Fibroblast of lung (primary cell): ENCODE measurements at regions not wholly inside any gene's neighbourhood (a gene's known extent, or its start where the extent isn't known, plus 50 kb on each side); places are given as distances from the start of the nearest gene placed in this dataset.
A peak's percentile ranks its signal among the peaks of the same experiment; 100 is the strongest.

Experiments used
- DNase-seq, 2 donors: peaks; one replicate each; pipeline versions ENCODE4 v3.0.0 to v3.0.0-alpha.2; 2010; ENCODE audit warnings: low read depth in 2 of 2
- H2AFZ ChIP-seq: 2 replicates; pipeline ENCODE4 v1.5.1; 2012; ENCODE audit warnings: low read length, control low read depth, inconsistent platforms
- H3K27ac ChIP-seq: 2 replicates; pipeline ENCODE4 v1.5.1; 2011; ENCODE audit warnings: low read length, control low read depth; ENCODE audit not compliant: insufficient read depth
- H3K27me3 ChIP-seq: 2 replicates; pipeline ENCODE4 v1.5.1; 2011; ENCODE audit warnings: mild to moderate bottlenecking, low read length; ENCODE audit not compliant: control insufficient read depth, insufficient read depth
- H3K36me3 ChIP-seq: 2 replicates; pipeline ENCODE4 v1.5.1; 2011; ENCODE audit warnings: low read length; ENCODE audit not compliant: control insufficient read depth, insufficient read depth
- H3K4me1 ChIP-seq: 2 replicates; pipeline ENCODE4 v1.5.1; 2011; ENCODE audit warnings: low read length; ENCODE audit not compliant: control insufficient read depth, insufficient read depth; ENCODE audit errors: extremely low read depth
- H3K4me2 ChIP-seq: 2 replicates; pipeline ENCODE4 v1.5.1; 2011; ENCODE audit warnings: low read length, control low read depth; ENCODE audit not compliant: insufficient read depth; ENCODE audit errors: extremely low read depth
- H3K4me3 ChIP-seq, 4 experiments: fragments of 200-600 bp in 1 of 4; sonication (generic) in 1 of 4; replicated peaks in 1 of 4; 2 replicates each; pipeline ENCODE4 v1.5.1; 2011 to 2016; ENCODE audit warnings: low read length in 4 of 4, low read depth in 3 of 4, mild to moderate bottlenecking in 3 of 4, control low read depth in 2 of 4, inconsistent platforms in 1 of 4, mixed read lengths in 1 of 4; ENCODE audit not compliant: insufficient read depth in 1 of 4; ENCODE audit errors: control extremely low read depth in 1 of 4
- H3K79me2 ChIP-seq: 2 replicates; pipeline ENCODE4 v1.5.1; 2012; ENCODE audit warnings: mild to moderate bottlenecking, low read length, inconsistent platforms; ENCODE audit not compliant: control insufficient read depth, insufficient read depth
- H3K9ac ChIP-seq: 2 replicates; pipeline ENCODE4 v1.5.1; 2011; ENCODE audit warnings: mild to moderate bottlenecking, low read length, control low read depth; ENCODE audit not compliant: insufficient read depth
- H3K9me3 ChIP-seq: 2 replicates; pipeline ENCODE4 v1.5.1; 2012; ENCODE audit warnings: low read depth, low read length; ENCODE audit not compliant: control insufficient read depth, insufficient read depth
- H4K20me1 ChIP-seq: 2 replicates; pipeline ENCODE4 v1.5.1; 2011; ENCODE audit warnings: low read length; ENCODE audit not compliant: control insufficient read depth, insufficient read depth; ENCODE audit errors: extremely low read depth
- CTCF ChIP-seq, 2 donors: IDR thresholded peaks in 1 of 2; conservative IDR thresholded peaks in 1 of 2; 1 replicate in 1 of 2; 2 replicates in 1 of 2; pipeline ENCODE4 v1.5.1; 2011 to 2012; ENCODE audit warnings: low read length in 2 of 2, control low read depth in 1 of 2, inconsistent platforms in 1 of 2, low read depth in 1 of 2, mild to moderate bottlenecking in 1 of 2
- EZH2 ChIP-seq: IDR thresholded peaks from 2 replicates; pipeline ENCODE4 v1.5.1; 2012; ENCODE audit warnings: low read length, control low read depth, mild to moderate bottlenecking; ENCODE audit errors: missing control alignments

GRCh38 chr11:112343368-112344039, 82.8 kb upstream of the PLET1 start:
- Histone ChIP-seq H3K4me3 (no peak overlapping the region), H4K20me1 (no peaks in the 10 kb centered on the region), H3K36me3 (no peaks in the 10 kb centered on the region), H3K27me3 (no peaks in the 10 kb centered on the region), H3K9ac (no peak overlapping the region), H3K79me2 (no peaks in the 10 kb centered on the region), H3K4me1 (no peaks in the 10 kb centered on the region), H3K9me3 (no peaks in the 10 kb centered on the region), H3K27ac (no peak overlapping the region), H2AFZ (no peak overlapping the region), H3K4me2 (no peak overlapping the region)
- peak in 1 of 2 donors; percentile 78 for DNase-seq
- TF ChIP-seq CTCF (conservative IDR thresholded peaks at IDR 0.05 in 1 of 2, IDR thresholded peaks at IDR 0.05 in 1 of 2; ENCODE audit: low read depth in 1 of 2, low read length in 2 of 2), result no peak
- no peak for TF ChIP-seq EZH2

DNA sequence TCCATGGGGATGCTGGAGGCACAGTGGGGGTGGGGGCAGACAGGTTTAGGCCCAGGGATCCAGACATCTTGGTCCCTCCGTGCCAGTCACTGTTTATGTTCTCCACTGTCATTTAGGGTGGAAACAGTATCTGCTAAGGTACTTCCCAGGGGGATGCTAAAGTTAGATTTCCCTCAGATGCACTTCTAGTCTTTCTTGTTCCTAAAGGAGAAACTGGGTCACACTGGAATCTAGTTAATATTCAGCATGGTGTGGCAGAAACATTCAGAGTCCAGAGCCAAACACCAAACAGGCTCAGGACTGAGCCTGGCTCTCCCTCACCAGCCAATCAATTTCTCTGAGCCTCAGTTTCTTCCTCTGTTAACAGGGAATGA, 83.4 kb upstream of the PLET1 start:
- no peak overlapping the region for H3K4me3 ChIP-seq
- H3K27me3 ChIP-seq, result no peaks in the 10 kb centered on the region
- no peak overlapping the region for H2AFZ ChIP-seq
- no peaks in the 10 kb centered on the region for H3K9me3 ChIP-seq
- no peak overlapping the region for H3K9ac ChIP-seq
- H4K20me1 ChIP-seq, result no peaks in the 10 kb centered on the region
- no peak overlapping the region for H3K4me2 ChIP-seq
- no peaks in the 10 kb centered on the region for H3K79me2 ChIP-seq
- H3K27ac ChIP-seq, result no peak overlapping the region
- DNase-seq, result no peak
- TF ChIP-seq EZH2, result no peak
- TF ChIP-seq CTCF (conservative IDR thresholded peaks at IDR 0.05 in 1 of 2, IDR thresholded peaks at IDR 0.05 in 1 of 2; ENCODE audit: low read depth in 1 of 2, low read length in 2 of 2), result no peak
- no peaks in the 10 kb centered on the region for H3K36me3 ChIP-seq
- H3K4me1 ChIP-seq, result no peaks in the 10 kb centered on the region

GRCh38 chr11:112345166-112345565, 84.5 kb upstream of the PLET1 start:
- H3K27me3 ChIP-seq, result no peaks in the 10 kb centered on the region
- H3K9ac ChIP-seq, result no peak overlapping the region
- no peak for DNase-seq
- no peak for TF ChIP-seq EZH2
- TF ChIP-seq CTCF (conservative IDR thresholded peaks at IDR 0.05 in 1 of 2, IDR thresholded peaks at IDR 0.05 in 1 of 2; ENCODE audit: low read depth in 1 of 2, low read length in 2 of 2), result no peak
- no peaks in the 10 kb centered on the region for H3K4me1 ChIP-seq
- no peak overlapping the region for H3K4me2 ChIP-seq
- no peak overlapping the region for H3K4me3 ChIP-seq
- H3K79me2 ChIP-seq, result no peaks in the 10 kb centered on the region
- H2AFZ ChIP-seq, result no peak overlapping the region
- H4K20me1 ChIP-seq, result no peaks in the 10 kb centered on the region
- H3K27ac ChIP-seq, result no peak overlapping the region
- H3K9me3 ChIP-seq, result no peaks in the 10 kb centered on the region
- H3K36me3 ChIP-seq, result no peaks in the 10 kb centered on the region
